ENCODE measurements at regions not wholly inside any gene's neighbourhood (a gene's known extent, or its start where the extent isn't known, plus 50 kb on each side); places are given as distances from the start of the nearest gene placed in this dataset.

DNA sequence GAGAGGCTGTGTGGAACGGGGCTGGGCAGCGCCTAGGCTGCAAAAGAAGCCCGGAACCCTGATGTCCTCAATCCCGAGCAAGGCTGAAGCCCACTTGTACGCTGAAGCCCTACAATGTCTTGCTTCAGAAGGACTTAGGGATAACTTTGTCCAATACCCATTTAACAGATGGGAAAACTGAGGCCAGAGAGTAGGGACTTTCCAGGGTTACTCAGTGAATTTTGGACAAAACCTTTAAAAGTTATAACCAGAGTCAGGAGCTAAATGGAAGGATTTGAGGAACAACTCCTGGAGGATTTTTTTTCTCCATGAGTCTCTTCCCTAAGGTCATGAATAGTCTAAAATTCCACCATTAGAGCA lies 161.2 kb downstream of the IRX5 start:
- peaks cover 1% of the 10 kb centered on the region for H3K27me3 Mint-ChIP-seq (ENCODE audit: insufficient read depth)
- H3K4me1 Mint-ChIP-seq: no peaks in the 10 kb centered on the region
- peaks cover 4% of the 10 kb centered on the region for H3K9me3 Mint-ChIP-seq
- 91 to 96% methylated on average over 4 to 5 of the region's 5 CpGs for WGBS, 2 experiments (ENCODE audit: insufficient coverage in 1 of 2, insufficient read length in 1 of 2)
- Histone ChIP-seq H3K9me3 (ENCODE audit: control insufficient read depth, low read length) (no peaks in the 10 kb centered on the region), H3K4me1 (ENCODE audit: control insufficient read depth, insufficient read depth, low read length) (no peaks in the 10 kb centered on the region), H3K27me3 (ENCODE audit: control insufficient read depth, insufficient read depth, low read length, poor library complexity, severe bottlenecking) (no peaks in the 10 kb centered on the region), H3K4me3 (ENCODE audit: low read length) (no peak overlapping the region), H3K27ac (ENCODE audit: low read depth, low read length) (no peak overlapping the region), H3K36me3 (ENCODE audit: control insufficient read depth, insufficient read depth, low read length) (no peaks in the 10 kb centered on the region), H3K9ac (ENCODE audit: extremely low read depth, low read length, poor library complexity, severe bottlenecking) (no peak overlapping the region)
- no peak overlapping the region for H3K4me3 Mint-ChIP-seq
- DNase-seq: no peak
- no peak overlapping the region for H3K27ac Mint-ChIP-seq
- no peak for TF ChIP-seq CTCF (conservative IDR thresholded peaks at IDR 0.05)
- H3K36me3 Mint-ChIP-seq (ENCODE audit: low read depth): no peaks in the 10 kb centered on the region

DNA sequence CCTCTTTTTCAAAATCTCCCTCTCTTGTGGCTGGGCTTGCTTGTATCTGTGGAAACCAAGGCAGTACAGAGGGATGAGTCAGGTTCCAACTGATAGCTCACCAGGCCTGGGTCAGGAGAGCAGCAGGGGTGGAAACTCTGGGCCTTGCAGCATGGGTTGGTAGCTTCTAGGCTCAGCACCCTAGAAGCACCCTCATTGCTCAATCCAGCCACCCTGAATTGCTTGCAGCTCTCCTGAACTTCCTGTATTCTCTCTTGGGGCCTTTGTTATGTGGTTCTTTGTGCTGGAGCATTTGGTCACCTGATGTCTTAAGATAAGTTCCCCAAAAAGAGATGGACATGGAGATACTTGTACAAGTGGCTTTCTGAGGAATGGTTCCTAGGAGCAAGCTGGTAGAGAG lies 169.4 kb downstream of the IRX5 start:
- H3K27ac Mint-ChIP-seq: no peak overlapping the region
- TF ChIP-seq CTCF (conservative IDR thresholded peaks at IDR 0.05): no peak
- Histone ChIP-seq H3K9me3 (ENCODE audit: control insufficient read depth, low read length) (peaks cover 5% of the 10 kb centered on the region), H3K4me3 (ENCODE audit: low read length) (no peak overlapping the region), H3K27ac (ENCODE audit: low read depth, low read length) (no peak overlapping the region), H3K36me3 (ENCODE audit: control insufficient read depth, insufficient read depth, low read length) (no peaks in the 10 kb centered on the region), H3K9ac (ENCODE audit: extremely low read depth, low read length, poor library complexity, severe bottlenecking) (no peak overlapping the region), H3K27me3 (ENCODE audit: control insufficient read depth, insufficient read depth, low read length, poor library complexity, severe bottlenecking) (no peaks in the 10 kb centered on the region), H3K4me1 (ENCODE audit: control insufficient read depth, insufficient read depth, low read length) (no peaks in the 10 kb centered on the region)
- H3K9me3 Mint-ChIP-seq: peaks cover 8% of the 10 kb centered on the region
- no peak for DNase-seq
- H3K27me3 Mint-ChIP-seq (ENCODE audit: insufficient read depth): peaks cover 4% of the 10 kb centered on the region
- no peak overlapping the region for H3K4me3 Mint-ChIP-seq
- no peaks in the 10 kb centered on the region for H3K36me3 Mint-ChIP-seq (ENCODE audit: low read depth)
- no peaks in the 10 kb centered on the region for H3K4me1 Mint-ChIP-seq

DNA sequence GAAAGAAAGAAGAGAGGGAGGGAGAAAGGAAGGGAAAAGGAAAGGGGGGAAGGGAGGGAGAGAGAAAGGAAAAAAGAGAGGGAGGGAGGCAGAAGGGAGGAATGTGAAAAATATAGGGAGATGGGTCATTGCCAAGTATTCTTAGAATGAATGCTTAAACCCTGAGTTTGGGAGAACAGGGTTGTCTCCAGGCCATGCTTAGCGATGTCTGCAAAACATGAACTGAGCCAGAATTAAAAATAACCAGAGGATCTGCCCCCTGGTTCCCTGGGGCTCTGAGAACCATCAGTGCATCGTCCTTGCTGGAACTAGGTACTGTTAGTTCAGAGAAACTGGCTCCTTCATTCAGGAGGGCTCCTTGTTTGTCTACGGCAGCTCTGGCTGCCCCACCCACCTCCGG lies 170.4 kb downstream of the IRX5 start:
- Histone ChIP-seq H3K9ac (ENCODE audit: extremely low read depth, low read length, poor library complexity, severe bottlenecking) (no peak overlapping the region), H3K27ac (ENCODE audit: low read depth, low read length) (no peak overlapping the region), H3K36me3 (ENCODE audit: control insufficient read depth, insufficient read depth, low read length) (no peaks in the 10 kb centered on the region), H3K9me3 (ENCODE audit: control insufficient read depth, low read length) (peaks cover 5% of the 10 kb centered on the region), H3K4me1 (ENCODE audit: control insufficient read depth, insufficient read depth, low read length) (no peaks in the 10 kb centered on the region), H3K4me3 (ENCODE audit: low read length) (no peak overlapping the region), H3K27me3 (ENCODE audit: control insufficient read depth, insufficient read depth, low read length, poor library complexity, severe bottlenecking) (no peaks in the 10 kb centered on the region)
- no peak for DNase-seq
- Mint-ChIP-seq H3K36me3 (ENCODE audit: low read depth) (no peaks in the 10 kb centered on the region), H3K4me1 (no peaks in the 10 kb centered on the region), H3K27ac (no peak overlapping the region), H3K9me3 (peaks cover 8% of the 10 kb centered on the region), H3K27me3 (ENCODE audit: insufficient read depth) (peaks cover 4% of the 10 kb centered on the region), H3K4me3 (no peak overlapping the region)
- no peak for TF ChIP-seq CTCF (conservative IDR thresholded peaks at IDR 0.05)
- WGBS, 2 experiments (ENCODE audit: insufficient coverage in 1 of 2, insufficient read length in 1 of 2): 65 to 87% methylated on average over 2 to 4 of the region's 4 CpGs
